ENCODE measurements at regions not wholly inside any gene's neighbourhood (a gene's known extent, or its start where the extent isn't known, plus 50 kb on each side); places are given as distances from the start of the nearest gene placed in this dataset.

- TF ChIP-seq, protein P1, sequence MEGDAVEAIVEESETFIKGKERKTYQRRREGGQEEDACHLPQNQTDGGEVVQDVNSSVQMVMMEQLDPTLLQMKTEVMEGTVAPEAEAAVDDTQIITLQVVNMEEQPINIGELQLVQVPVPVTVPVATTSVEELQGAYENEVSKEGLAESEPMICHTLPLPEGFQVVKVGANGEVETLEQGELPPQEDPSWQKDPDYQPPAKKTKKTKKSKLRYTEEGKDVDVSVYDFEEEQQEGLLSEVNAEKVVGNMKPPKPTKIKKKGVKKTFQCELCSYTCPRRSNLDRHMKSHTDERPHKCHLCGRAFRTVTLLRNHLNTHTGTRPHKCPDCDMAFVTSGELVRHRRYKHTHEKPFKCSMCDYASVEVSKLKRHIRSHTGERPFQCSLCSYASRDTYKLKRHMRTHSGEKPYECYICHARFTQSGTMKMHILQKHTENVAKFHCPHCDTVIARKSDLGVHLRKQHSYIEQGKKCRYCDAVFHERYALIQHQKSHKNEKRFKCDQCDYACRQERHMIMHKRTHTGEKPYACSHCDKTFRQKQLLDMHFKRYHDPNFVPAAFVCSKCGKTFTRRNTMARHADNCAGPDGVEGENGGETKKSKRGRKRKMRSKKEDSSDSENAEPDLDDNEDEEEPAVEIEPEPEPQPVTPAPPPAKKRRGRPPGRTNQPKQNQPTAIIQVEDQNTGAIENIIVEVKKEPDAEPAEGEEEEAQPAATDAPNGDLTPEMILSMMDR (IDR thresholded peaks at IDR 0.05; ENCODE audit: low read depth, low read length) = no peak
- no peaks in the 10 kb centered on the region for H3K9me3 ChIP-seq (ENCODE audit: low read depth)
- H3K4me3 ChIP-seq = no peak overlapping the region
- H3K4me1 ChIP-seq (ENCODE audit: low read depth) = peaks cover 8% of the 10 kb centered on the region
- H3K27ac ChIP-seq = no peak overlapping the region
- H3K27me3 ChIP-seq = no peaks in the 10 kb centered on the region
- H3K36me3 ChIP-seq = no peaks in the 10 kb centered on the region
- DNase-seq (ENCODE audit: low read depth in 1 of 2, low spot score in 1 of 2) = no peak
Observed at GRCh38 chr14:87834594-87834993, 158.4 kb downstream of the GALC start.

DNA sequence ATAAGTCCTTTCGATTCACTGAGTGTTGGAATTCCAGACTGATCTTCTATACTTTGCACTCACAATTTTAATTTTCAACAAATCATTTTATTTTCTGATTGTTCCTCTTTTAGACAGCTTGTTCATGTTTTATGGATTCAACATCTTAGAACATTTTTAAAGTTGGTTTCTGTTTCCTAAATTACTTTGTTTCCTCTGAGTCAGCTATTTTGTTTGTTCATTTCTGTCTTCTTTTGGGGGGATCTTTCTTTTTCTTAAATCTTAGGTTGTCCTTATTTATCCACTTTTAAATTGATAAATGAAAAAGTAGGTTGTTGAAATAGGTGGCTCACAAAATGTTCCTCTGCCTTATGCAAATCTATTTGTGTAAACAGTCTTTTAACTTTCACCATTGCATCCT, 160.0 kb downstream of the GALC start:
- Histone ChIP-seq H3K4me3 (no peak overlapping the region), H3K27me3 (no peaks in the 10 kb centered on the region), H3K4me1 (ENCODE audit: low read depth) (peaks cover 8% of the 10 kb centered on the region), H3K9me3 (ENCODE audit: low read depth) (no peaks in the 10 kb centered on the region), H3K27ac (no peak overlapping the region), H3K36me3 (no peaks in the 10 kb centered on the region)
- TF ChIP-seq, protein P1 (IDR thresholded peaks at IDR 0.05; ENCODE audit: low read depth, low read length) = no peak
- no peak for DNase-seq (ENCODE audit: low read depth in 1 of 2, low spot score in 1 of 2)

GRCh38 chr14:87830443-87831096, 162.4 kb downstream of the GALC start:
- Histone ChIP-seq H3K4me1 (ENCODE audit: low read depth) (peaks cover 8% of the 10 kb centered on the region), H3K36me3 (no peaks in the 10 kb centered on the region), H3K27ac (no peak overlapping the region), H3K4me3 (no peak overlapping the region), H3K9me3 (ENCODE audit: low read depth) (no peaks in the 10 kb centered on the region), H3K27me3 (no peaks in the 10 kb centered on the region)
- no peak for DNase-seq (ENCODE audit: low read depth in 1 of 2, low spot score in 1 of 2)
- TF ChIP-seq, protein P1 (IDR thresholded peaks at IDR 0.05; ENCODE audit: low read depth, low read length) = no peak

DNA sequence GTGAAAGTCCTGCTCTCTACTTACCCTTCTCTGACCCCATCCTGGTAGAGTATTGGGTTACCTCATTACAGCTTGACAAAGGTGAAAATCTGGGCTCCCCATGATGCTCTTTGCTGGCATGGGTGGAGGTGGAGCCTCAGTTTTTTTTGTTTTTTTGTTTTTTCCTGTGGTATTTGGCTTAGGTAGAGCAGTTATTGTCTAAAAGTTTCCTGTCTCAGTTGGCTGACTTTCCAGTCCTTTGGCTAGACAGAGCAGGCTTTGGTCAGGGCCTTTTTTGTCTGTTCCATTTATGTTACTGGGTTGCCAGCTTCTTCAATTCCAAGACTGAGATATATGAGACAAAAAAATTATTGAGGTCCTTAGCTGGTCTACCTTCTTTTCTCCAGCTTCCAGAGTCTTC, 163.4 kb downstream of the GALC start:
- peaks cover 8% of the 10 kb centered on the region for H3K4me1 ChIP-seq (ENCODE audit: low read depth)
- TF ChIP-seq, protein P1 (IDR thresholded peaks at IDR 0.05; ENCODE audit: low read depth, low read length) = no peak
- H3K36me3 ChIP-seq = no peaks in the 10 kb centered on the region
- no peak for DNase-seq (ENCODE audit: low read depth in 1 of 2, low spot score in 1 of 2)
- no peaks in the 10 kb centered on the region for H3K27me3 ChIP-seq
- H3K9me3 ChIP-seq (ENCODE audit: low read depth) = no peaks in the 10 kb centered on the region
- no peak overlapping the region for H3K27ac ChIP-seq
- no peak overlapping the region for H3K4me3 ChIP-seq

- no peak for DNase-seq (ENCODE audit: low read depth in 1 of 2, low spot score in 1 of 2)
- H3K9me3 ChIP-seq (ENCODE audit: low read depth) = no peaks in the 10 kb centered on the region
- H3K27me3 ChIP-seq = no peaks in the 10 kb centered on the region
- no peak overlapping the region for H3K4me3 ChIP-seq
- peaks cover 12% of the 10 kb centered on the region for H3K4me1 ChIP-seq (ENCODE audit: low read depth)
- no peaks in the 10 kb centered on the region for H3K36me3 ChIP-seq
- TF ChIP-seq, protein P1 (IDR thresholded peaks at IDR 0.05; ENCODE audit: low read depth, low read length) = no peak
- no peak overlapping the region for H3K27ac ChIP-seq
Observed at GRCh38 chr14:87824266-87824665, 168.7 kb downstream of the GALC start.
